NT2/D1 (cell line): ENCODE measurements at regions not wholly inside any gene's neighbourhood (a gene's known extent, or its start where the extent isn't known, plus 50 kb on each side); places are given as distances from the start of the nearest gene placed in this dataset.

ENCODE experiments used
- SUZ12 ChIP-seq: IDR thresholded peaks from 2 replicates; pipeline ENCODE4 v1.6.1; 2011; ENCODE audit not compliant: insufficient read length, insufficient read depth; ENCODE audit errors: extremely low read depth
- YY1 ChIP-seq: IDR thresholded peaks from 2 replicates; pipeline ENCODE4 v1.6.1; 2011; ENCODE audit not compliant: insufficient read length, insufficient read depth
- ZNF274 ChIP-seq: IDR thresholded peaks from 2 replicates; pipeline ENCODE4 v1.6.1; 2011; ENCODE audit warnings: mild to moderate bottlenecking, low read depth, low read length

DNA sequence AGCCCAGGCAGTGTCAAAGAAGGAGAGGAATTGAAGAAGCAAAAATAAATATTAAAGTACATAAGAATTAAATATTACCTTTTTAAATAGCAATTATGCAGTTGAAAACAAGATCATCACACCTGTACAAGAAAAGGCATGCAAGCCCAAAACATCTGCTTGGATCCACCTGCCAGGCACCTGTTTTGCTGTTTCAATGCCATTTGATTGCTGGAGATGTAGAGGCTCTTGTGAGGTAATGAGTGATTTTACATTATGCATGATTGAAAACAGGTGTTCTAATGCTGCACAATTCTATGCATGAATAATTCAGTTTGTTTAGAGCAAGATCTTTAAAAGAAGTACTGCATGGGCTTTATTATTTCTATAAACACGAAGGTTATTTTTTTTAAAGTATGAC lies 700.6 kb upstream of the ZEB2 start:
- TF ChIP-seq SUZ12 (no peak), YY1 (no peak), ZNF274 (no peak)
